ENCODE measurements at regions not wholly inside any gene's neighbourhood (a gene's known extent, or its start where the extent isn't known, plus 50 kb on each side); places are given as distances from the start of the nearest gene placed in this dataset.
"Not testable (repeated sequence)": the region's sequence is repeated elsewhere in the genome, so short reads cannot be mapped to it uniquely, and the experiment has no call there.

DNA sequence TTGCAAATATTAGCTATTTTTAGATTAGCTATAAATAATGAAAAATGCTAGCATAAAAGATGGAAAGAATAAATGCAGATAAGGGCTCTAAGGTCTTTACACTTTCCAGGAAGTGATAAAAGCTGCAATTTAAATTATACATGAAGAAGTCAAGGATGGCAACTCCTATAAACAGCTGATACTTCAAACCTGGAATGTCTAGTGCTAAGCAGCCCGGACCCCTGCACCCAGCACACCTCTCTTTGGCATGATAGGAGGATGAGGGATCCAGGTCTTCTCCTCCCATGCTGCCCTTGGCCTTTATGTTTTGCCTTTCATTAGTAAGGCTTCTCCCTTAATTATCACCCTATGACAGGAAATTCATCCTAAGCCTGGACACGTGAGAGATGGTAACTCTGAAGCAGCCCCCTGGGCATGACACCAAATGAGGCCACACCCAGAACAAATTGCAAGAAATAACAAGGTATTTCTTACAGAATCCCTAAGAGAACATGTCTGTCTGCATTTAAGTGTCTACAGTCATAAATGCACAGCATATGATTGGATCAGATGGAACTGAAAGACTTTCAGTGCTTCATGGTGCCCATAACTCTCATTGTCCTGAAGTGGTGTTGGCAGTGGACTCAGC, 158.3 kb upstream of the PRSS1 start:
- no peaks in the 10 kb centered on the region for H3K9me3 Mint-ChIP-seq
- no peaks in the 10 kb centered on the region for H3K4me1 Mint-ChIP-seq (ENCODE audit: low read depth in 2 of 2)
- no peaks in the 10 kb centered on the region for H3K36me3 Mint-ChIP-seq (ENCODE audit: insufficient read depth)

GRCh38 chr7:142590077-142590476, 159.2 kb upstream of the PRSS1 start:
- Mint-ChIP-seq H3K36me3 (ENCODE audit: insufficient read depth) (no peaks in the 10 kb centered on the region), H3K9me3 (no peaks in the 10 kb centered on the region), H3K27ac (no peak overlapping the region), H3K4me1 (ENCODE audit: low read depth in 2 of 2) (no peaks in the 10 kb centered on the region), H3K27me3 (no peaks in the 10 kb centered on the region), H3K4me3 (no peak overlapping the region)
- DNase-seq (no peak), ATAC-seq (replicated peaks) (no peak)

More for the DNA sequence above, 158.3 kb upstream of the PRSS1 start:
- no peaks in the 10 kb centered on the region for H3K27me3 Mint-ChIP-seq
- H3K4me3 Mint-ChIP-seq = no peak overlapping the region
- DNase-seq = no peak
- no peak overlapping the region for H3K27ac Mint-ChIP-seq
- ATAC-seq (replicated peaks) = no peak

- ATAC-seq (replicated peaks) (peak; percentile 65), DNase-seq (no peak)
- no peaks in the 10 kb centered on the region for H3K4me1 Mint-ChIP-seq (ENCODE audit: low read depth in 2 of 2)
- H3K36me3 Mint-ChIP-seq (ENCODE audit: insufficient read depth) = no peaks in the 10 kb centered on the region
- no peaks in the 10 kb centered on the region for H3K27me3 Mint-ChIP-seq
- no peak overlapping the region for H3K4me3 Mint-ChIP-seq
- no peak overlapping the region for H3K27ac Mint-ChIP-seq
- H3K9me3 Mint-ChIP-seq = no peaks in the 10 kb centered on the region
Measured at GRCh38 chr7:142587578-142588191, 161.6 kb upstream of the PRSS1 start.

- peaks cover 0 to 3% of the 10 kb centered on the region in 2 donors for H3K4me1 Mint-ChIP-seq (ENCODE audit: low read depth in 2 of 2)
- no peak overlapping the region for H3K27ac Mint-ChIP-seq
- H3K36me3 Mint-ChIP-seq (ENCODE audit: insufficient read depth) = no peaks in the 10 kb centered on the region
- no peaks in the 10 kb centered on the region for H3K27me3 Mint-ChIP-seq
- no peaks in the 10 kb centered on the region for H3K9me3 Mint-ChIP-seq
- ATAC-seq (replicated peaks) (no peak), DNase-seq (no peak)
- no peak overlapping the region for H3K4me3 Mint-ChIP-seq
Measured at GRCh38 chr7:142586611-142587010, 162.7 kb upstream of the PRSS1 start.

GRCh38 chr7:142585425-142585824, 163.8 kb upstream of the PRSS1 start:
- Mint-ChIP-seq H3K4me1 (ENCODE audit: low read depth in 2 of 2) (peaks cover 3 to 4% of the 10 kb centered on the region in 2 donors), H3K27me3 (no peaks in the 10 kb centered on the region), H3K9me3 (no peaks in the 10 kb centered on the region), H3K27ac (no peak overlapping the region), H3K4me3 (no peak overlapping the region), H3K36me3 (ENCODE audit: insufficient read depth) (no peaks in the 10 kb centered on the region)
- ATAC-seq (replicated peaks) (no peak), DNase-seq (no peak)

DNA sequence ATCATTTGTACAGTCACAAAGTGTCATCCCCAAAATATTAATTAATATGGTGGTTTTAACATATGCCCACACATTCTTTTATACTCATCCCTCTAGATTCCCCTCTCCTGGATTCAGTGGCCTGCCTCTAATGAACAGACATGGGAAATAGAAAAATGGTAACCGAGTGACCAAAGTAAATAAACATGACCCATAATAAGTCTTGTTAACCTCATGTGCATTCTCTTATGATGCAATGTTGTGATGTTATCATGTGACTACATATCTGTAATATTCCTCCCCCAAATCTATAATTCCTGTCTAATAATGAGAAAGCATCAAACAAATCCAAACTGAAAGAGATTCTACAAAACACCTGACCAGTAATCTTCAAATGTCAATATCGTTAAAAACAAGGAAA, 164.5 kb upstream of the PRSS1 start:
- no peak overlapping the region for H3K4me3 Mint-ChIP-seq
- no peaks in the 10 kb centered on the region for H3K27me3 Mint-ChIP-seq
- no peaks in the 10 kb centered on the region for H3K9me3 Mint-ChIP-seq
- H3K27ac Mint-ChIP-seq = peak overlapping the region in 1 of 2 donors; percentile 45
- ATAC-seq (replicated peaks) = no peak
- H3K36me3 Mint-ChIP-seq (ENCODE audit: insufficient read depth) = no peaks in the 10 kb centered on the region
- DNase-seq = no peak
- peaks cover 3 to 4% of the 10 kb centered on the region in 2 donors for H3K4me1 Mint-ChIP-seq (ENCODE audit: low read depth in 2 of 2)

DNA sequence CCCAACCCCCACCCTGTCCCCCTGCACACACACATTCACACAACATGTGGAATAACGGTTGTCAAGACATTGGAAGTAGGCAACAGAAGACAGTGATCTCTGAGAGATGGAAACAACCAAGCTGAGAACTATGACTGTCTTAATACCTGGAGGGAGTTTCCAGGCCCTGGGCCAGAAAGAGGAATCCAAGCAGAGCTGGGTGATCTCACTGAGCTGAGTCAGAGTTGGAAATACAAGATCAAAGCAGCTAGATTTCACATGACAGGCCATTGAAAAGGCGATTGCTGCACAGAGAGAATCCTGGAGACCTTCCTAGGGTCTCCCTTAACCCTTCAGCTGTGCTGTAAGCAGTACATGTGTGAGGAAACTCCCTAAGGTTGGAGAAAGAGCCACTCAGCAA, 165.8 kb upstream of the PRSS1 start:
- ATAC-seq (replicated peaks) (no peak), DNase-seq (no peak)
- Mint-ChIP-seq H3K36me3 (ENCODE audit: insufficient read depth) (no peaks in the 10 kb centered on the region), H3K27ac (no peak overlapping the region), H3K4me1 (ENCODE audit: low read depth in 2 of 2) (peaks cover 3 to 4% of the 10 kb centered on the region in 2 donors), H3K4me3 (no peak overlapping the region), H3K9me3 (no peaks in the 10 kb centered on the region), H3K27me3 (no peaks in the 10 kb centered on the region)

GRCh38 chr7:142582351-142582750, 166.9 kb upstream of the PRSS1 start:
- H3K4me3 Mint-ChIP-seq = no peak overlapping the region
- peaks cover 3 to 4% of the 10 kb centered on the region in 2 donors for H3K4me1 Mint-ChIP-seq (ENCODE audit: low read depth in 2 of 2)
- no peaks in the 10 kb centered on the region for H3K9me3 Mint-ChIP-seq
- no peak overlapping the region for H3K27ac Mint-ChIP-seq
- no peaks in the 10 kb centered on the region for H3K36me3 Mint-ChIP-seq (ENCODE audit: insufficient read depth)
- ATAC-seq (replicated peaks) = no peak
- DNase-seq = no peak
- H3K27me3 Mint-ChIP-seq = no peaks in the 10 kb centered on the region

DNA sequence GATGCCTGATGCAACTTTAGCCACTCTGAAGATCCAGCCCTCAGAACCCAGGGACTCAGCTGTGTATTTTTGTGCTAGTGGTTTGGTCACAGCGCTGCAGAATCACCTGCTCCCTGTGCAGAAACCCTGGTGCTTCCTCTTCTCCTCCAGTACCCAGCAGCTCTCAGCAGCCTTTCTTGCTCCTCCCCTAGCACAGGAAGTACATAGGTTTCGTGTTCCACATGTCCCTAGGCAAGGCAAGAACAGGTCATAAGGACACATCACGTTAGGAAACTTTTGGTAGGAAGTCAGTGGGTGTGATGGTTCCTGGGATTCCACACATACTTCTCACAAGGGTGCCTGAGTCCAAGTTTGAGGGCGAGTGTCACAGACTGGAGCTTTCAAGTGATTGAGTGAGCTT, 167.9 kb upstream of the PRSS1 start:
- peak; percentile 47 for ATAC-seq (replicated peaks)
- peak overlapping the region; percentile 39 to 46 for H3K27ac Mint-ChIP-seq
- H3K36me3 Mint-ChIP-seq (ENCODE audit: insufficient read depth) = no peaks in the 10 kb centered on the region
- no peaks in the 10 kb centered on the region for H3K27me3 Mint-ChIP-seq
- no peak overlapping the region for H3K4me3 Mint-ChIP-seq
- H3K9me3 Mint-ChIP-seq = no peaks in the 10 kb centered on the region
- peaks cover 3 to 4% of the 10 kb centered on the region in 2 donors for H3K4me1 Mint-ChIP-seq (ENCODE audit: low read depth in 2 of 2)
- no peak for DNase-seq

DNA sequence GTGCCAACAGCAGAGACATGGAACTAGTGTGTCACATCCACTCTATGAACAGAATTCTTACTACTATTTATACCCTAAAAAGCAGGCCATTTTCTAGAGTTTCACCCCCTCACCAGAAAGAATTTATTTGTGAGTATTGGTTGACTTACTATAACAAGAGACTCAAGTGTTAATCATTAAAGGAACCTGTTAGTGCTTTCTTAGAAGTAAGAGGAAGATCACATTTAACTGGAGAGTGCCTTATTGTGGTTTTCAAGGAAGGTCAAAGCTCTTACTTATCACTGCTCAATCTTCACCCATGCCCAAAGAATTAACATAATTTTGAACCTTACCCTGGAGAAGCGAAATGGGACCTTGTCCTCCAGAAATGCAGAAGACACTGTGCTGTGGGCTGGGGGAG, 169.3 kb upstream of the PRSS1 start:
- Mint-ChIP-seq H3K36me3 (ENCODE audit: insufficient read depth) (no peaks in the 10 kb centered on the region), H3K9me3 (no peaks in the 10 kb centered on the region), H3K4me3 (no peak overlapping the region), H3K27ac (peak overlapping the region in 1 of 2 donors; percentile 66), H3K27me3 (no peaks in the 10 kb centered on the region), H3K4me1 (ENCODE audit: low read depth in 2 of 2) (peaks cover 3 to 4% of the 10 kb centered on the region in 2 donors)
- no peak for DNase-seq
- no peak for ATAC-seq (replicated peaks)

DNA sequence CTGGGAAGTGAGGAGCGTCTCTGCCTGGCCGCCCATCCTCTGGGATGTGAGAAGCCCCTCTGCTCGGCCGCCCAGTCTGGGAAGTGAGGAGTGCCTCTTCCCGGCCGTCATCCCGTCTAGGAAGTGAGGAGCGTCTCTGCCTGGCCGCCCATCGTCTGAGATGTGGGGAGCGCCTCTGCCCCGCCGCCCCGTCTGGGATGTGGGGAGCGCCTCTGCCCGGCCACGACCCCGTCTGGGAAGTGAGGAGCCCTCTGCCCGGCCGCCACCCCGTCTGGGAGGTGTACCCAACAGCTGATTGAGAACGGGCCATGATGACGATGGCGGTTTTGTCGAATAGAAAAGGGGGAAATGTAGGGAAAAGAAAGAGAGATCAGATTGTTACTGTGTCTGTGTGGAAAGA, 173.9 kb upstream of the PRSS1 start:
- not testable (repeated sequence) for H3K4me3 Mint-ChIP-seq; H3K4me1 Mint-ChIP-seq (ENCODE audit: low read depth in 2 of 2); H3K9me3 Mint-ChIP-seq; DNase-seq; H3K27ac Mint-ChIP-seq; ATAC-seq (replicated peaks); H3K36me3 Mint-ChIP-seq (ENCODE audit: insufficient read depth)
- peaks cover 12 to 13% of the 10 kb centered on the region in 2 donors for H3K27me3 Mint-ChIP-seq

- H3K4me3 Mint-ChIP-seq = no peak overlapping the region
- DNase-seq = no peak
- no peak for ATAC-seq (replicated peaks)
- H3K27me3 Mint-ChIP-seq = peaks cover 12 to 13% of the 10 kb centered on the region in 2 donors
- no peaks in the 10 kb centered on the region for H3K4me1 Mint-ChIP-seq (ENCODE audit: low read depth in 2 of 2)
- no peak overlapping the region for H3K27ac Mint-ChIP-seq
- no peaks in the 10 kb centered on the region for H3K36me3 Mint-ChIP-seq (ENCODE audit: insufficient read depth)
- H3K9me3 Mint-ChIP-seq = no peaks in the 10 kb centered on the region
Measured at GRCh38 chr7:142571581-142571980, 177.7 kb upstream of the PRSS1 start.

DNA sequence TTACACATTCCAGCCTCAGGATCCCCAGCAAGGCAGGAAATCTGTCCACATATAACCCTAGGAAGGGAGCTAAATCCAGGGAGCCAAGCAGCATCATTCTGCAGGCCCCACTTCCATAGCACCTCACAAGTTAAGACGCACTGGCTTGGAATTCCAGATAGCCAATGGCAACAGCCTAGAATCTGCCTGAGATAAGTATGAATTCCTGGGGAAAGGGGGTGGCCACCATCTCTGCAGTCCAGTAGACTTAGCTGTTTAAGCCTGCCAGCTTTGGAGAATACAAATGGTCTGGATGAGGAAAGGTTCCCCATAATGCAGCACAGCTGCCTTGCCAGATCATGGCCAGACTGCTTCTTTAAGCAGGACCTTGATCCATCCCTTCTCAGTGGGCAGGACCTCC, 179.4 kb upstream of the PRSS1 start:
- H3K9me3 Mint-ChIP-seq = no peaks in the 10 kb centered on the region
- peaks cover 12 to 13% of the 10 kb centered on the region in 2 donors for H3K27me3 Mint-ChIP-seq
- no peak overlapping the region for H3K4me3 Mint-ChIP-seq
- no peak overlapping the region for H3K27ac Mint-ChIP-seq
- H3K4me1 Mint-ChIP-seq (ENCODE audit: low read depth in 2 of 2) = no peaks in the 10 kb centered on the region
- H3K36me3 Mint-ChIP-seq (ENCODE audit: insufficient read depth) = no peaks in the 10 kb centered on the region
- no peak for DNase-seq
- ATAC-seq (replicated peaks) = no peak

GRCh38 chr7:142568435-142569097, 180.7 kb upstream of the PRSS1 start:
- no peaks in the 10 kb centered on the region for H3K9me3 Mint-ChIP-seq
- H3K4me1 Mint-ChIP-seq (ENCODE audit: low read depth in 2 of 2) = no peaks in the 10 kb centered on the region
- no peak overlapping the region for H3K4me3 Mint-ChIP-seq
- peaks cover 12 to 13% of the 10 kb centered on the region in 2 donors for H3K27me3 Mint-ChIP-seq
- no peak for ATAC-seq (replicated peaks)
- DNase-seq = no peak
- H3K36me3 Mint-ChIP-seq (ENCODE audit: insufficient read depth) = no peaks in the 10 kb centered on the region
- H3K27ac Mint-ChIP-seq = no peak overlapping the region
